Transverse colon (tissue), 4 donors: ENCODE measurements at regions not wholly inside any gene's neighbourhood (a gene's known extent, or its start where the extent isn't known, plus 50 kb on each side); places are given as distances from the start of the nearest gene placed in this dataset.
"Not testable (repeated sequence)": the region's sequence is repeated elsewhere in the genome, so short reads cannot be mapped to it uniquely, and the experiment has no call there.

Source experiments
- DNase-seq: peaks from one replicate; pipeline ENCODE4 v3.0.0-alpha.2; 2019
- H3K27ac ChIP-seq, 4 donors: fragments of 200-600 bp; sonication (generic); 2 replicates each; pipeline ENCODE4 v1.5.1; 2016 to 2018; ENCODE audit warnings: inconsistent platforms in 4 of 4
- H3K27me3 ChIP-seq: fragments of 200-600 bp; sonication (generic); 2 replicates; pipeline ENCODE4 v1.5.1; 2017; ENCODE audit warnings: inconsistent platforms
- H3K36me3 ChIP-seq, 4 donors: fragments of 200-600 bp; sonication (generic); 2 replicates each; pipeline ENCODE4 v1.5.1; 2017 to 2019; ENCODE audit warnings: inconsistent platforms in 4 of 4
- H3K4me1 ChIP-seq, 4 donors: fragments of 200-600 bp; sonication (generic); 2 replicates each; pipeline ENCODE4 v1.5.1; 2017 to 2020; ENCODE audit warnings: inconsistent platforms in 4 of 4
- H3K4me3 ChIP-seq, 4 donors: fragments of 200-600 bp; sonication (generic); 1 replicate in 1 of 4; 2 replicates in 3 of 4; pipeline versions ENCODE4 v1.5.1 to v1.6.1; 2017 to 2019; ENCODE audit warnings: inconsistent platforms in 4 of 4
- H3K9me3 ChIP-seq, 2 donors: fragments of 200-600 bp; sonication (generic); 2 replicates each; pipeline ENCODE4 v1.5.1; 2017 to 2019; ENCODE audit warnings: inconsistent platforms in 2 of 2
- EP300 ChIP-seq: sonication (generic); formaldehyde crosslinking; IDR thresholded peaks from one replicate; pipeline ENCODE4 v1.6.1; 2017; ENCODE audit warnings: antibody characterized with exemption, low read depth
- POLR2A ChIP-seq: fragments of 450-650 bp; IDR thresholded peaks from one replicate; pipeline ENCODE4 v1.6.1; 2016; ENCODE audit warnings: antibody characterized with exemption, mild to moderate bottlenecking, moderate library complexity
- POLR2AphosphoS5 ChIP-seq, 3 donors: sonication (generic); formaldehyde crosslinking; IDR thresholded peaks; one replicate each; pipeline ENCODE4 v1.6.1; 2016; ENCODE audit warnings: antibody characterized with exemption in 3 of 3
- WGBS, 2 donors: methylation state at CpG; one replicate each; pipeline ENCODE4 v1.1.5; 2018; ENCODE audit warnings: low coverage in 1 of 2; 5-methylcytosine and 5-hydroxymethylcytosine counted together
- in situ Hi-C, 4 donors: fragments of 200-750 bp; cut with MboI; loops; one replicate each; pipeline versions ENCODE4 v1.15.0 to v1.15.1; 2017; ENCODE audit warnings: low sequenced_read_pairs in 3 of 4, low pct_ligation_motif_present in 1 of 4, low pct_unique_long_range_greater_than_20kb in 1 of 4
- intact Hi-C: fragments of 100-400 bp; cut with DNase I; formaldehyde crosslinking; loops from one replicate; pipeline ENCODE4 v1.15.1; 2023; ENCODE audit warnings: low total_unique reads
- TF ChIP-seq, protein P1 (sequence below), 5 experiments: fragments of 200-600 bp in 3 of 5; fragments of 450-650 bp in 2 of 5; sonication (generic) in 3 of 5; IDR thresholded peaks; 1 replicate in 2 of 5; 2 replicates in 3 of 5; pipeline ENCODE4 v1.5.1; 2016 to 2017; ENCODE audit warnings: antibody characterized with exemption in 5 of 5, inconsistent platforms in 3 of 5, mild to moderate bottlenecking in 2 of 5, moderate library complexity in 1 of 5

DNA sequence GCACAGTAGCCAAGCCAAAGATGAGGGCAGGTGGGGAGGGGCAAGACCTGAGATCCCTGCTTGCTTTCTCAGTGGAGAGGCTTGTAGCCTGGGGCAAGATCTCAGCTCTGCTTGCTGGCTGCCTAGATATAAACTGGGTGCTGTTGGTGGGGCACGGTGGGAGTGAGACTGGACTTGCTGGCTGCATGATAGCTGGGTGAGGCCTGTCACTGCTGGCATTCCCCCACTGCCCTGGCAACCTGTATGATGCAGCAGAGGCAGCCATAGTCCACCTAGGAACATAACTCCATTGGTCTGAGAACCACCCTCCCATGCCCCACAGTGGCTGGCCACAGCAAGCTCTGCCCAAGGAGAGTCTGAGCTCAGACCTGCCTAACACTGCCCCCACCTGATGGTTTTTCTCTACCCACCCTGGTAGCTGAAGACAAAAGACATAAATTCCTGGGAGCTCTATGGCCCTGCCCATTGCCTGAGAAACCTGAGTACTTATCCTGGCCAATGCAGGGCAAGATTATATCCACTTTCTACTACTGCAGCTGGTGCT is 261.9 kb upstream of the DEPDC1 start:
- H3K27me3 ChIP-seq, result no peaks in the 10 kb centered on the region
- 43% methylated on average over 1 of the region's 1 CpG; no CpG with 5 or more reads in 1 of the 2 donors for WGBS, 2 donors
- H3K4me1 ChIP-seq, result no peaks in the 10 kb centered on the region
- H3K36me3 ChIP-seq, result no peaks in the 10 kb centered on the region
- in situ Hi-C loops, result no loop called here
- no peak overlapping the region for H3K4me3 ChIP-seq
- no peak overlapping the region for H3K27ac ChIP-seq
- intact Hi-C loops, result no loop called here
- TF ChIP-seq EP300, result no peak
- no peak for TF ChIP-seq POLR2AphosphoS5 (IDR thresholded peaks at IDR 0.05)
- TF ChIP-seq POLR2A, result no peak
- TF ChIP-seq, protein P1, sequence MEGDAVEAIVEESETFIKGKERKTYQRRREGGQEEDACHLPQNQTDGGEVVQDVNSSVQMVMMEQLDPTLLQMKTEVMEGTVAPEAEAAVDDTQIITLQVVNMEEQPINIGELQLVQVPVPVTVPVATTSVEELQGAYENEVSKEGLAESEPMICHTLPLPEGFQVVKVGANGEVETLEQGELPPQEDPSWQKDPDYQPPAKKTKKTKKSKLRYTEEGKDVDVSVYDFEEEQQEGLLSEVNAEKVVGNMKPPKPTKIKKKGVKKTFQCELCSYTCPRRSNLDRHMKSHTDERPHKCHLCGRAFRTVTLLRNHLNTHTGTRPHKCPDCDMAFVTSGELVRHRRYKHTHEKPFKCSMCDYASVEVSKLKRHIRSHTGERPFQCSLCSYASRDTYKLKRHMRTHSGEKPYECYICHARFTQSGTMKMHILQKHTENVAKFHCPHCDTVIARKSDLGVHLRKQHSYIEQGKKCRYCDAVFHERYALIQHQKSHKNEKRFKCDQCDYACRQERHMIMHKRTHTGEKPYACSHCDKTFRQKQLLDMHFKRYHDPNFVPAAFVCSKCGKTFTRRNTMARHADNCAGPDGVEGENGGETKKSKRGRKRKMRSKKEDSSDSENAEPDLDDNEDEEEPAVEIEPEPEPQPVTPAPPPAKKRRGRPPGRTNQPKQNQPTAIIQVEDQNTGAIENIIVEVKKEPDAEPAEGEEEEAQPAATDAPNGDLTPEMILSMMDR (IDR thresholded peaks at IDR 0.05), result no peak
- DNase-seq, result no peak
- no peaks in the 10 kb centered on the region for H3K9me3 ChIP-seq

DNA sequence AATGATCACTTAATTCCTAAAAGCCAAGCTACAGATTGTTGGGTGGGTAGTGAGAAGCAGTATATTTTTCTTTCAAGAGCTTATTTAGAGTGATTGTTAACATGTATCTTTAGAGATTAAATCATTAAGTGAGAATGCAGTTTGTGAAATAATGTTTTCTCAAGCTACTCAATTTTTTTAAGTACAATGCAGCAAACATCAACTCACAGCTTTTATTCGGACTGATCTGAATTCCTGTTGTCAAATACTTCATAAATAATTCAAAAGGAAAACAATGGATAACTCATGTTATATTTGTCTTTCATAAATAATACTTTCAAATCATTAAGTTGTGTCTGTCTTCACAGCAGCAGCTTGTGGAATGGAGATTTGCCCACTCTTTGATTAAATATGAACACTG is 271.1 kb upstream of the DEPDC1 start:
- in situ Hi-C loops, result no loop called here
- H3K36me3 ChIP-seq, result no peaks in the 10 kb centered on the region
- no peak for DNase-seq
- H3K27ac ChIP-seq, result no peak overlapping the region
- intact Hi-C loops, result no loop called here
- TF ChIP-seq EP300, result no peak
- TF ChIP-seq POLR2A, result no peak
- TF ChIP-seq POLR2AphosphoS5 (IDR thresholded peaks at IDR 0.05), result no peak
- TF ChIP-seq, protein P1 (IDR thresholded peaks at IDR 0.05), result no peak
- H3K4me1 ChIP-seq, result no peaks in the 10 kb centered on the region
- no peaks in the 10 kb centered on the region for H3K27me3 ChIP-seq
- H3K4me3 ChIP-seq, result no peak overlapping the region
- WGBS, 2 donors, result 53 to 60% methylated on average over 1 of the region's 1 CpG
- H3K9me3 ChIP-seq, result peaks cover 0 to 4% of the 10 kb centered on the region in 2 donors

DNA sequence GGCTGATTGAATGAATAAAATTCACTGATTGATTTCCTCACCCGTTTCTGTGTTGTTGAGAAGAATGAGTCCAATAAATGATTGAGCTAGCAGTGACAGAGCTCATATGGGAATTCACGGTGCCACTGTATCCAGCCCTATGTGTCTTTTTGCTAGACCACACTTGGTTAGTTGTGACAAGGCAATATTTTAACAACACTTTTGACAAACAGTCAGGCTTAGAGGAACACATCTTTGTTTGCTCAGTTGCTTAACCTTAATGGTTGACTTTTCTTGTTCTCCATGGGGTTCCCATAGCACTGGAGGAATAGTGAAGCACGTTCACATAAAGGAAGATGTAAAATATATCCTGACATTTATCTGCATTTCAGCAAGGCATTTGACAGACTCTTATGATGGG is 273.9 kb upstream of the DEPDC1 start:
- in situ Hi-C loops, result no loop called here
- no peak overlapping the region for H3K27ac ChIP-seq

DNA sequence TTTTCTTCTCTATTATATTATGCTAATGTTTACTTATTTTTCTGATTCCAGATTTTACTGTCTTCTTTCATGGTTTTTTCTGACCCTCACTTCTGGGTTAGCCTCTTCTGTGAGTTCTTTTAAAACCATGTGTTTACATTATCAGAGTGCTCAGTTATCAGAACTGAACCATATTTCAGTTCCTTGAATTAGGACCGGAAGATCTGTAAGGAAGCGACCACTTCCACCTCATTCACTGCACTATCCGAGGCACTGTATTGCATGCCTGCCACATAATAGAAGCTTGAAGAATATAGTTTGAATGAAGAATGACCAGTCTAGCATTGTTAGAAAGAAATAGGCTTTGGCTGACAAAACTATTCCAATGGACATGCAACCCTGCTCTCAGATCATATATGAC is 281.0 kb upstream of the DEPDC1 start:
- Histone ChIP-seq H3K27me3 (no peaks in the 10 kb centered on the region), H3K36me3 (no peaks in the 10 kb centered on the region), H3K4me1 (no peaks in the 10 kb centered on the region), H3K9me3 (peaks cover 0 to 5% of the 10 kb centered on the region in 2 donors), H3K4me3 (no peak overlapping the region), H3K27ac (no peak overlapping the region)
- in situ Hi-C loops, result no loop called here
- DNase-seq, result no peak
- intact Hi-C loops, result no loop called here
- TF ChIP-seq POLR2AphosphoS5 (IDR thresholded peaks at IDR 0.05), result no peak
- TF ChIP-seq, protein P1 (IDR thresholded peaks at IDR 0.05), result no peak
- TF ChIP-seq EP300, result no peak
- no peak for TF ChIP-seq POLR2A
- 47 to 50% methylated on average over 2 to 3 of the region's 3 CpGs for WGBS, 2 donors

More for the DNA sequence above, 273.9 kb upstream of the DEPDC1 start:
- Histone ChIP-seq H3K9me3 (peaks cover 0 to 4% of the 10 kb centered on the region in 2 donors), H3K27me3 (no peaks in the 10 kb centered on the region), H3K4me1 (no peaks in the 10 kb centered on the region), H3K4me3 (no peak overlapping the region), H3K36me3 (no peaks in the 10 kb centered on the region)
- intact Hi-C loops, result no loop called here
- DNase-seq, result no peak
- WGBS, 2 donors, result 73 to 79% methylated on average over 3 of the region's 3 CpGs
- no peak for TF ChIP-seq POLR2A
- no peak for TF ChIP-seq POLR2AphosphoS5 (IDR thresholded peaks at IDR 0.05)
- TF ChIP-seq EP300, result no peak
- TF ChIP-seq, protein P1 (IDR thresholded peaks at IDR 0.05), result no peak

DNA sequence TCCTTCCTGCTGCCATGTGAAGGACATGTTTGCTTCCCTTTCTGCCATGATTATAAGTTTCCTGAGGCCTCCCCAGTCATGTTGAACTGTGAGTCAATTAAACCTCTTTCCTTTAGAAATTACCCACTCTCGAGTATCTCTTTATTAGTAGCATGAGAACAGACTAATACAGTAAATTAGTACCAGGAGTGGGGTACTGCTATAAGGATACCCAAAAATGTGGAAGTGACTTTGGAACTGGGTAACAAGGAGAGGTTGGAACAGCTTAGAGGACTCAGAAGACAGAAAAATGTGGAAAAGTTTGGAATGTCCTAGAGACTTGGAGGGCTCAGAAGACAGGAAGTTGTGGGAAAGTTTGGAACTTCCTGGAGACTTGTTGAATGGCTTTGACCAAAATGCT is 283.0 kb upstream of the DEPDC1 start:
- H3K27me3 ChIP-seq, intact Hi-C loops, H3K36me3 ChIP-seq, H3K27ac ChIP-seq, H3K4me3 ChIP-seq, H3K9me3 ChIP-seq, DNase-seq, H3K4me1 ChIP-seq, in situ Hi-C loops: not testable (repeated sequence)
- WGBS, 2 donors, result 71 to 74% methylated on average over 1 of the region's 1 CpG
